ENCODE measurements at regions not wholly inside any gene's neighbourhood (a gene's known extent, or its start where the extent isn't known, plus 50 kb on each side); places are given as distances from the start of the nearest gene placed in this dataset.

GRCh38 chr2:16361261-16361995 lies 304.2 kb downstream of the CYRIA start:
- Histone ChIP-seq H3K9me2 (replicated peaks; ENCODE audit: insufficient read depth, low read length) (no peaks in the 10 kb centered on the region), H4K20me1 (ENCODE audit: low read depth, low read length) (no peaks in the 10 kb centered on the region), H3K9me3 (ENCODE audit: insufficient read depth, low read length) (no peaks in the 10 kb centered on the region), H3K36me3 (ENCODE audit: low read length) (no peaks in the 10 kb centered on the region), H3K4me3 (ENCODE audit: insufficient read depth, low read length, poor library complexity, severe bottlenecking) (no peak overlapping the region), H3K27me3 (ENCODE audit: low read length) (no peaks in the 10 kb centered on the region), H3F3A (ENCODE audit: insufficient read depth) (no peaks in the 10 kb centered on the region), H3K79me2 (ENCODE audit: insufficient read depth, low read length) (no peaks in the 10 kb centered on the region), H3K4me2 (ENCODE audit: low read depth, low read length, poor library complexity, severe bottlenecking) (no peak overlapping the region), H3K27ac (ENCODE audit: low read depth, low read length) (no peak overlapping the region), H3K9ac (ENCODE audit: low read length) (no peak overlapping the region), H2AFZ (ENCODE audit: low read depth, low read length, severe bottlenecking) (no peak overlapping the region)
- no peak for TF ChIP-seq CTCF (IDR thresholded peaks at IDR 0.05; ENCODE audit: insufficient read depth, low read length, poor library complexity, severe bottlenecking)

DNA sequence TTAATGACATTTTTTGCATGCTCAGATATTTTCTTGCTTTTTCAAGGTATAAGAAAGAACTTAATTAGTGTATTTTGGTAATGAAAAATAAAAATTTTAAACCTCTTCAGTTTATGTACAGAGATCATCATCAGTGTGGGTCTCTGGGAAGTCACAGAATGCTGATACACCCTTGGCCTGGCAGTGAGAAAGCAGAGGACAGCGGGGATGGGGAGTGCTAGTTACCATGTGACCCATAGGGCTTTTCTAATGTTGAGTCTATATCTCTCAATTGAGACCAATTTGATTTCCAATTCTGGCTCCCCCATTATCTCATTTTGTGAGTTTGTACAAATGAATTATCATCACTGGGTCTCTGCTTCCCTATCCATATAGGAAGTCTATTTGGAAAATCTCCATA lies 305.7 kb downstream of the CYRIA start:
- no peak overlapping the region for H3K4me2 ChIP-seq (ENCODE audit: low read depth, low read length, poor library complexity, severe bottlenecking)
- no peaks in the 10 kb centered on the region for H3K9me2 ChIP-seq (replicated peaks; ENCODE audit: insufficient read depth, low read length)
- H3F3A ChIP-seq (ENCODE audit: insufficient read depth) = no peaks in the 10 kb centered on the region
- no peak overlapping the region for H3K27ac ChIP-seq (ENCODE audit: low read depth, low read length)
- no peaks in the 10 kb centered on the region for H3K79me2 ChIP-seq (ENCODE audit: insufficient read depth, low read length)
- H2AFZ ChIP-seq (ENCODE audit: low read depth, low read length, severe bottlenecking) = no peak overlapping the region
- no peaks in the 10 kb centered on the region for H3K36me3 ChIP-seq (ENCODE audit: low read length)
- no peak overlapping the region for H3K4me3 ChIP-seq (ENCODE audit: insufficient read depth, low read length, poor library complexity, severe bottlenecking)
- no peaks in the 10 kb centered on the region for H3K27me3 ChIP-seq (ENCODE audit: low read length)
- no peak for TF ChIP-seq CTCF (IDR thresholded peaks at IDR 0.05; ENCODE audit: insufficient read depth, low read length, poor library complexity, severe bottlenecking)
- no peak for TF ChIP-seq EZH2phosphoT487 (conservative IDR thresholded peaks at IDR 0.05; ENCODE audit: low read length)
- no peaks in the 10 kb centered on the region for H3K9me3 ChIP-seq (ENCODE audit: insufficient read depth, low read length)
- no peaks in the 10 kb centered on the region for H4K20me1 ChIP-seq (ENCODE audit: low read depth, low read length)
- no peak overlapping the region for H3K9ac ChIP-seq (ENCODE audit: low read length)

DNA sequence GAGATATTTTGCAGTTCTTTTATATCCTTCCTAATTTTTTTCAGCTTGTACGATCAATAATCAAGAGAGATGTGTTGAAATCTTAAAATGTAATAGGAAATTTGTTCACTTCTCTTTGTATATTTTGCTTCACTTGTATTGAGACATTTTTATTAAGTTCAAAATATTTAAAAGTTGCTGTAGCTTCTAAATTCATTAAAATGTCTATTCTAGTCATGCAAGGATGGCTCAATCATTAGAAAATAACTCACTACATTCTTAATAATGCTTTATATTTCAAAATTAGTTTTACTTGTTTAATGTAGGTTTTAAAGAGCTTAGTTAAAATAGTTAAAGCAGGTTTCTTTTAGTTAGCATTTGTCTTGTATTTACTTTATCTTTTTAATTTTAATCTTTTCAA lies 308.4 kb downstream of the CYRIA start:
- H3F3A ChIP-seq (ENCODE audit: insufficient read depth) = no peaks in the 10 kb centered on the region
- H3K4me2 ChIP-seq (ENCODE audit: low read depth, low read length, poor library complexity, severe bottlenecking) = no peak overlapping the region
- no peaks in the 10 kb centered on the region for H4K20me1 ChIP-seq (ENCODE audit: low read depth, low read length)
- no peak overlapping the region for H3K9ac ChIP-seq (ENCODE audit: low read length)
- H3K79me2 ChIP-seq (ENCODE audit: insufficient read depth, low read length) = no peaks in the 10 kb centered on the region
- no peak overlapping the region for H3K27ac ChIP-seq (ENCODE audit: low read depth, low read length)
- H3K27me3 ChIP-seq (ENCODE audit: low read length) = no peaks in the 10 kb centered on the region
- TF ChIP-seq EZH2phosphoT487 (conservative IDR thresholded peaks at IDR 0.05; ENCODE audit: low read length) (no peak), CTCF (IDR thresholded peaks at IDR 0.05; ENCODE audit: insufficient read depth, low read length, poor library complexity, severe bottlenecking) (no peak)
- no peak overlapping the region for H2AFZ ChIP-seq (ENCODE audit: low read depth, low read length, severe bottlenecking)
- no peaks in the 10 kb centered on the region for H3K9me2 ChIP-seq (replicated peaks; ENCODE audit: insufficient read depth, low read length)
- no peaks in the 10 kb centered on the region for H3K36me3 ChIP-seq (ENCODE audit: low read length)
- H3K4me3 ChIP-seq (ENCODE audit: insufficient read depth, low read length, poor library complexity, severe bottlenecking) = no peak overlapping the region
- H3K9me3 ChIP-seq (ENCODE audit: insufficient read depth, low read length) = no peaks in the 10 kb centered on the region
